HCT116 (cell line): ENCODE measurements at regions not wholly inside any gene's neighbourhood (a gene's known extent, or its start where the extent isn't known, plus 50 kb on each side); places are given as distances from the start of the nearest gene placed in this dataset.

ENCODE experiments used
- ATAC-seq: fragments of 200-7000 bp; cut with Tn5 transposase; 2 replicates; pipeline ENCODE4 v1.9.1; 2020; ENCODE audit warnings: mild to moderate bottlenecking, moderate library complexity
- BruUV-seq: library from RNA; stranded (reverse); fragments of 400-500 nt; replicated peaks from 2 replicates; lab custom pipeline; 2021; lab: Mats Ljungman, UMichigan
- CTCF ChIA-PET: fragments of 300-600 bp; sonication (Branson Sonifier 250); formaldehyde crosslinking; loops from one replicate; lab custom pipeline; 2021; ENCODE audit warnings: antibody characterized with exemption; lab: Charles Lee
- POLR2A ChIA-PET: fragments of 300-600, 350-600 bp; sonication (Branson Sonifier 250); formaldehyde crosslinking; loops from one replicate; lab custom pipeline; 2021; ENCODE audit warnings: antibody characterized with exemption; lab: Charles Lee
- RAD21 ChIA-PET, 2 experiments: fragments of 300-600 bp; sonication (Branson Sonifier 250); formaldehyde crosslinking; loops; one replicate each; lab custom pipeline; 2023; ENCODE audit warnings: low total read pairs in 2 of 2; ENCODE audit not compliant: uncharacterized antibody in 2 of 2, unreplicated experiment in 2 of 2, low non-redundant PET in 1 of 2; lab: Charles Lee
- DNase-seq: peaks from one replicate; pipeline ENCODE4 v3.0.0-alpha.2; 2010; ENCODE audit warnings: low read depth, low spot score
- H2AFZ ChIP-seq: fragments of 200-600 bp; shearing (Covaris generic), sonication (generic); 2 replicates; pipeline ENCODE4 v1.6.1; 2017; ENCODE audit warnings: low read depth, mixed run types, mixed read lengths, antibody characterized with exemption, low read length; ENCODE audit not compliant: poor library complexity, severe bottlenecking
- H3K27ac ChIP-seq: 2 replicates; pipeline ENCODE4 v1.5.1; 2012; ENCODE audit warnings: low read depth, low read length
- H3K27me3 ChIP-seq: fragments of 200-600 bp; sonication (generic); 2 replicates; pipeline ENCODE4 v1.6.1; 2016; ENCODE audit warnings: mixed run types, low read length, mixed read lengths; ENCODE audit not compliant: insufficient read depth
- H3K36me3 ChIP-seq, 2 experiments: fragments of 200-500 bp in 1 of 2; fragments of 200-600 bp in 1 of 2; sonication (Bioruptor generic) in 1 of 2; sonication (generic) in 1 of 2; 2 replicates each; pipeline versions ENCODE4 v1.5.1 to v1.6.1; 2014 to 2016; ENCODE audit warnings: low read length in 2 of 2, inconsistent platforms in 1 of 2, mixed read lengths in 1 of 2, mixed run types in 1 of 2; ENCODE audit not compliant: insufficient read depth in 2 of 2, control insufficient read depth in 1 of 2
- H3K4me1 ChIP-seq, 2 experiments: fragments of 200-600 bp in 1 of 2; sonication (generic) in 1 of 2; 2 replicates each; pipeline versions ENCODE4 v1.5.1 to v1.6.1; 2012 to 2017; ENCODE audit warnings: low read length in 2 of 2, inconsistent platforms in 1 of 2, mild to moderate bottlenecking in 1 of 2, mixed read lengths in 1 of 2, mixed run types in 1 of 2, moderate library complexity in 1 of 2; ENCODE audit not compliant: insufficient read depth in 2 of 2, control insufficient read depth in 1 of 2
- H3K4me2 ChIP-seq: fragments of 200-600 bp; sonication (generic); 2 replicates; pipeline ENCODE4 v1.6.1; 2017; ENCODE audit warnings: mixed run types, low read length, mixed read lengths
- H3K4me3 ChIP-seq, 2 experiments: fragments of 200-600 bp in 1 of 2; sonication (generic) in 1 of 2; replicated peaks in 1 of 2; 2 replicates each; pipeline ENCODE4 v1.5.1; 2011 to 2016; ENCODE audit warnings: low read length in 2 of 2, control low read depth in 1 of 2, low read depth in 1 of 2, mild to moderate bottlenecking in 1 of 2, mixed read lengths in 1 of 2, mixed run types in 1 of 2
- H3K79me2 ChIP-seq: fragments of 200-600 bp; sonication (generic); 2 replicates; pipeline ENCODE4 v1.6.1; 2017; ENCODE audit warnings: mild to moderate bottlenecking, mixed run types, low read length, moderate library complexity, mixed read lengths; ENCODE audit not compliant: insufficient read depth
- H3K9ac ChIP-seq: fragments of 200-600 bp; sonication (generic); 2 replicates; pipeline ENCODE4 v1.6.1; 2016; ENCODE audit warnings: low read length, mixed read lengths
- H3K9me2 ChIP-seq: fragments of 200-600 bp; sonication (generic), shearing (Covaris generic); 2 replicates; pipeline ENCODE4 v1.6.1; 2017; ENCODE audit warnings: mixed run types, mild to moderate bottlenecking, moderate library complexity; ENCODE audit not compliant: insufficient read depth
- H3K9me3 ChIP-seq, 2 experiments: fragments of 200-500 bp in 1 of 2; fragments of 200-600 bp in 1 of 2; sonication (Bioruptor generic) in 1 of 2; sonication (generic) in 1 of 2; 2 replicates each; pipeline ENCODE4 v1.6.1; 2014 to 2017; ENCODE audit warnings: low read length in 2 of 2, mixed read lengths in 2 of 2, inconsistent platforms in 1 of 2, low read depth in 1 of 2, mild to moderate bottlenecking in 1 of 2, mixed run types in 1 of 2, moderate library complexity in 1 of 2; ENCODE audit not compliant: control insufficient read depth in 1 of 2, insufficient read depth in 1 of 2
- H4K20me1 ChIP-seq: fragments of 200-600 bp; sonication (generic), shearing (Covaris generic); 2 replicates; pipeline ENCODE4 v1.6.1; 2017; ENCODE audit warnings: mixed run types, mild to moderate bottlenecking, moderate library complexity; ENCODE audit not compliant: insufficient read depth
- CBX3 ChIP-seq: IDR thresholded peaks from 2 replicates; pipeline ENCODE4 v1.6.1; 2012; ENCODE audit warnings: low read depth
- ELF1 ChIP-seq: IDR thresholded peaks from 2 replicates; pipeline ENCODE4 v1.6.1; 2012; ENCODE audit warnings: low read depth, borderline replicate concordance
- FOSL1 ChIP-seq: IDR thresholded peaks from 2 replicates; pipeline ENCODE4 v1.6.1; 2012; ENCODE audit warnings: low read depth
- JUND ChIP-seq: IDR thresholded peaks from 2 replicates; pipeline ENCODE4 v1.6.1; 2012
- POLR2A ChIP-seq: IDR thresholded peaks from 2 replicates; pipeline ENCODE4 v1.7.0; 2011; ENCODE audit warnings: borderline replicate concordance; ENCODE audit not compliant: insufficient read depth, insufficient read length; ENCODE audit errors: extremely low read depth
- POLR2AphosphoS5 ChIP-seq: IDR thresholded peaks from 2 replicates; pipeline ENCODE4 v1.6.1; 2011; ENCODE audit warnings: mild to moderate bottlenecking, low read depth, low read length, moderate library complexity
- SRF ChIP-seq: IDR thresholded peaks from 2 replicates; pipeline ENCODE4 v1.6.1; 2012; ENCODE audit warnings: low read depth
- TCF7L2 ChIP-seq: IDR thresholded peaks from 2 replicates; pipeline ENCODE4 v1.7.0; 2011; ENCODE audit warnings: borderline replicate concordance, inconsistent platforms; ENCODE audit not compliant: insufficient read depth, insufficient read length; ENCODE audit errors: extremely low read depth
- ZFX ChIP-seq: fragments of 450-650 bp; IDR thresholded peaks from 2 replicates; pipeline ENCODE4 v1.6.1; 2017
- ZNF274 ChIP-seq: fragments of 200-500 bp; sonication (Bioruptor generic); IDR thresholded peaks from 2 replicates; pipeline ENCODE4 v1.6.1; 2014; ENCODE audit warnings: mild to moderate bottlenecking, low read depth, low read length, inconsistent platforms
- intact Hi-C: fragments of 100-400 bp; cut with micrococcal nuclease; formaldehyde crosslinking; loops from 2 replicates; pipeline ENCODE4 v1.10.0; 2022

- no peak for DNase-seq
- no peaks in the 10 kb centered on the region for H3K79me2 ChIP-seq
Measured at GRCh38 chr1:56081173-56081572, 498.2 kb downstream of the PLPP3 start.

DNA sequence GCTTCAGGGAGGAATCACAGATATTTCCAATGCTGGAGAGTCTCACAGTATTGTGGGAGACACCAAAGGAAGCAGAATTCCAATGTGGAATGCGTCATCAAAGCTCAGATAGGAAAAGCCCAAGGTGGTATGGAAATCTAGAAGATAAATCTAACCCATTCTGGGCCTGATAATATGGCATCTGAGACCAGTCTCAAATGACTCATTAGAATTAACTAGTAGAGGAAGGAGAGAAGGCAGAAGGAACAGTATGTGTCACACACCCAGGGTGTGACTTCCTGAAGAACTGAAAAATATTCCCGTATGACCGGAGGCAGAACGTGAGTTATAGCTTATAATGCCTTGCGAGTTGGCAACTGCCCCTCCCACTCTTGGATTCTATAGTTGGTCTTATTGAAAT, 499.2 kb downstream of the PLPP3 start:
- intact Hi-C loops, result no loop called here
- CTCF ChIA-PET, result no interaction called here
- no peak overlapping the region for H3K4me2 ChIP-seq
- POLR2A ChIA-PET, result no interaction called here
- H3K79me2 ChIP-seq, result no peaks in the 10 kb centered on the region
- ATAC-seq (no peak), DNase-seq (no peak)
- no TSS peak for BruUV-seq
- TF ChIP-seq FOSL1 (no peak), SRF (no peak), POLR2A (no peak), ZFX (no peak), TCF7L2 (no peak), JUND (no peak), POLR2AphosphoS5 (no peak), ZNF274 (no peak)
- no peaks in the 10 kb centered on the region for H3K9me2 ChIP-seq
- H3K36me3 ChIP-seq, result no peaks in the 10 kb centered on the region
- H3K9me3 ChIP-seq, result no peaks in the 10 kb centered on the region
- no peaks in the 10 kb centered on the region for H4K20me1 ChIP-seq
- no peaks in the 10 kb centered on the region for H3K27me3 ChIP-seq
- H2AFZ ChIP-seq, result no peak overlapping the region
- H3K4me3 ChIP-seq, result no peak overlapping the region
- H3K9ac ChIP-seq, result no peak overlapping the region
- no peaks in the 10 kb centered on the region for H3K4me1 ChIP-seq
- RAD21 ChIA-PET, result no interaction called here
- no peak overlapping the region for H3K27ac ChIP-seq

More at GRCh38 chr1:56081173-56081572, 498.2 kb downstream of the PLPP3 start:
- intact Hi-C loops, result no loop called here
- Histone ChIP-seq H3K27ac (no peak overlapping the region), H3K9ac (no peak overlapping the region), H3K9me3 (no peaks in the 10 kb centered on the region), H3K9me2 (no peaks in the 10 kb centered on the region), H2AFZ (no peak overlapping the region), H3K4me3 (no peak overlapping the region), H4K20me1 (no peaks in the 10 kb centered on the region), H3K4me2 (no peak overlapping the region), H3K4me1 (no peaks in the 10 kb centered on the region), H3K27me3 (no peaks in the 10 kb centered on the region), H3K36me3 (no peaks in the 10 kb centered on the region)
- TF ChIP-seq JUND (no peak), SRF (no peak), CBX3 (no peak), ELF1 (no peak)
- CTCF ChIA-PET, result no interaction called here
- ATAC-seq, result no peak
- POLR2A ChIA-PET, result no interaction called here
- no TSS peak for BruUV-seq
- RAD21 ChIA-PET, result no interaction called here
